MM.1S (cell line): ENCODE measurements at regions not wholly inside any gene's neighbourhood (a gene's known extent, or its start where the extent isn't known, plus 50 kb on each side); places are given as distances from the start of the nearest gene placed in this dataset.

ENCODE experiments used
- DNase-seq: peaks from one replicate; pipeline ENCODE4 v3.0.0-alpha.2; 2015
- H2AFZ ChIP-seq: fragments of 300-600 bp; sonication (generic); 2 replicates; pipeline ENCODE4 v1.6.0; 2016; ENCODE audit warnings: antibody characterized with exemption, low read length
- H3F3A ChIP-seq: fragments of 300-600 bp; sonication (generic); 2 replicates; pipeline ENCODE4 v1.6.1; 2016; ENCODE audit warnings: mild to moderate bottlenecking, antibody characterized with exemption, low read length, moderate library complexity, mixed read lengths; ENCODE audit not compliant: insufficient read depth
- H3K27ac ChIP-seq: fragments of 300-600 bp; sonication (generic); 2 replicates; pipeline ENCODE4 v1.5.1; 2016; ENCODE audit warnings: mild to moderate bottlenecking, low read length
- H3K27me3 ChIP-seq: fragments of 300-600 bp; sonication (generic); replicated peaks from 2 replicates; pipeline ENCODE4 v1.6.0; 2016; ENCODE audit warnings: low read length; ENCODE audit not compliant: insufficient read depth
- H3K36me3 ChIP-seq: fragments of 300-600 bp; sonication (generic); replicated peaks from 2 replicates; pipeline ENCODE4 v1.6.1; 2016; ENCODE audit warnings: mild to moderate bottlenecking, low read length, mixed read lengths; ENCODE audit not compliant: insufficient read depth
- H3K4me1 ChIP-seq: fragments of 300-600 bp; sonication (generic); 2 replicates; pipeline ENCODE4 v1.6.1; 2016; ENCODE audit warnings: low read length, mixed read lengths
- H3K4me2 ChIP-seq: fragments of 300-600 bp; sonication (generic); 2 replicates; pipeline ENCODE4 v1.6.0; 2016; ENCODE audit warnings: low read depth, low read length
- H3K4me3 ChIP-seq: fragments of 300-600 bp; sonication (generic); 2 replicates; pipeline ENCODE4 v1.5.1; 2016; ENCODE audit warnings: low read length, mixed read lengths
- H3K79me2 ChIP-seq: fragments of 300-600 bp; sonication (generic); 2 replicates; pipeline ENCODE4 v1.6.1; 2016; ENCODE audit warnings: mixed run types, low read length, mixed read lengths
- H3K9ac ChIP-seq: fragments of 300-600 bp; sonication (generic); 2 replicates; pipeline ENCODE4 v1.6.1; 2016; ENCODE audit warnings: low read length, mixed read lengths
- H3K9me2 ChIP-seq: fragments of 300-600 bp; sonication (generic); replicated peaks from 2 replicates; pipeline ENCODE4 v1.6.1; 2016; ENCODE audit warnings: mild to moderate bottlenecking, low read length, mixed read lengths; ENCODE audit not compliant: insufficient read depth
- H3K9me3 ChIP-seq: fragments of 300-600 bp; sonication (generic); replicated peaks from 2 replicates; pipeline ENCODE4 v1.6.1; 2016; ENCODE audit warnings: mild to moderate bottlenecking, low read length, mixed read lengths; ENCODE audit not compliant: insufficient read depth
- H4K20me1 ChIP-seq: fragments of 300-600 bp; sonication (generic); 2 replicates; pipeline ENCODE4 v1.6.1; 2016; ENCODE audit warnings: mild to moderate bottlenecking, low read length, moderate library complexity, mixed read lengths; ENCODE audit not compliant: insufficient read depth
- CTCF ChIP-seq: fragments of 300-600 bp; sonication (generic); IDR thresholded peaks from 2 replicates; pipeline ENCODE4 v1.5.1; 2016; ENCODE audit warnings: antibody characterized with exemption, low read length, mixed read lengths
- EZH2 ChIP-seq: fragments of 300-600 bp; sonication (generic); optimal IDR thresholded peaks from 2 replicates; pipeline ENCODE3; 2017; ENCODE audit warnings: low read depth, mild to moderate bottlenecking, antibody characterized with exemption, low read length, mixed read lengths
- EZH2phosphoT487 ChIP-seq: fragments of 300-600 bp; sonication (generic); IDR thresholded peaks from 2 replicates; pipeline ENCODE4 v1.6.1; 2018; ENCODE audit warnings: antibody characterized with exemption, low read length

GRCh38 chr2:181203412-181203811, 223.0 kb downstream of the UBE2E3 start:
- H3K79me2 ChIP-seq: no peaks in the 10 kb centered on the region
- H3K9ac ChIP-seq: no peak overlapping the region
- H3K27me3 ChIP-seq: no peaks in the 10 kb centered on the region
- H3K27ac ChIP-seq: no peak overlapping the region
- no peak overlapping the region for H2AFZ ChIP-seq
- no peak overlapping the region for H3K4me3 ChIP-seq
- TF ChIP-seq EZH2 (no peak), EZH2phosphoT487 (no peak), CTCF (no peak)
- no peaks in the 10 kb centered on the region for H4K20me1 ChIP-seq
- H3K4me1 ChIP-seq: no peaks in the 10 kb centered on the region
- no peak for DNase-seq
- H3K9me2 ChIP-seq: no peaks in the 10 kb centered on the region
- no peak overlapping the region for H3K4me2 ChIP-seq
- H3K36me3 ChIP-seq: no peaks in the 10 kb centered on the region
- H3K9me3 ChIP-seq: no peaks in the 10 kb centered on the region
- H3F3A ChIP-seq: no peaks in the 10 kb centered on the region

- TF ChIP-seq EZH2: no peak
- no peak for TF ChIP-seq EZH2phosphoT487
- TF ChIP-seq CTCF: no peak
- H3K9me2 ChIP-seq: no peaks in the 10 kb centered on the region
- H2AFZ ChIP-seq: no peak overlapping the region
- H4K20me1 ChIP-seq: no peaks in the 10 kb centered on the region
- no peak overlapping the region for H3K27ac ChIP-seq
- H3K9ac ChIP-seq: no peak overlapping the region
- no peaks in the 10 kb centered on the region for H3K36me3 ChIP-seq
- no peaks in the 10 kb centered on the region for H3K27me3 ChIP-seq
- no peaks in the 10 kb centered on the region for H3K9me3 ChIP-seq
- H3F3A ChIP-seq: no peaks in the 10 kb centered on the region
- H3K4me2 ChIP-seq: no peak overlapping the region
- no peaks in the 10 kb centered on the region for H3K4me1 ChIP-seq
- no peak for DNase-seq
- no peaks in the 10 kb centered on the region for H3K79me2 ChIP-seq
- no peak overlapping the region for H3K4me3 ChIP-seq
Measured at GRCh38 chr2:181203916-181204315, 223.5 kb downstream of the UBE2E3 start.

- H3K79me2 ChIP-seq: no peaks in the 10 kb centered on the region
- H3K27ac ChIP-seq: no peak overlapping the region
- no peaks in the 10 kb centered on the region for H3K9me2 ChIP-seq
- H4K20me1 ChIP-seq: no peaks in the 10 kb centered on the region
- H3K27me3 ChIP-seq: no peaks in the 10 kb centered on the region
- no peak overlapping the region for H2AFZ ChIP-seq
- H3K4me3 ChIP-seq: no peak overlapping the region
- H3K4me1 ChIP-seq: 0 out of 2 replicates have a peak, but pooled peaks cover 4% of the 10 kb centered on the region
- no peaks in the 10 kb centered on the region for H3K36me3 ChIP-seq
- no peak for DNase-seq
- H3K9me3 ChIP-seq: no peaks in the 10 kb centered on the region
- no peak overlapping the region for H3K4me2 ChIP-seq
- H3F3A ChIP-seq: no peaks in the 10 kb centered on the region
- TF ChIP-seq EZH2phosphoT487: no peak
- TF ChIP-seq EZH2: no peak
- H3K9ac ChIP-seq: no peak overlapping the region
Measured at GRCh38 chr2:181218401-181218821, 238.0 kb downstream of the UBE2E3 start.

GRCh38 chr2:181223234-181223633, 234.0 kb upstream of the ITGA4 start:
- Histone ChIP-seq H2AFZ (no peak overlapping the region; the same call in 1 of the 2 replicates), H3K27ac (no peak overlapping the region), H3K9ac (no peak overlapping the region), H3K9me3 (no peaks in the 10 kb centered on the region), H3K9me2 (no peaks in the 10 kb centered on the region), H3K4me2 (no peak overlapping the region), H4K20me1 (no peaks in the 10 kb centered on the region), H3K4me1 (0 out of 2 replicates have a peak, but pooled peaks cover 6% of the 10 kb centered on the region), H3K4me3 (no peak overlapping the region), H3K27me3 (no peaks in the 10 kb centered on the region), H3K79me2 (no peaks in the 10 kb centered on the region), H3K36me3 (no peaks in the 10 kb centered on the region), H3F3A (no peaks in the 10 kb centered on the region)
- peak; percentile 21 for DNase-seq
- TF ChIP-seq EZH2: no peak
- no peak for TF ChIP-seq CTCF
- no peak for TF ChIP-seq EZH2phosphoT487
